DND-41 (cell line): ENCODE measurements at regions not wholly inside any gene's neighbourhood (a gene's known extent, or its start where the extent isn't known, plus 50 kb on each side); places are given as distances from the start of the nearest gene placed in this dataset.

Source experiments
- EZH2 ChIP-seq: IDR thresholded peaks from 3 replicates; pipeline ENCODE4 v1.6.1; 2012; ENCODE audit warnings: borderline replicate concordance, low read depth, mild to moderate bottlenecking, moderate library complexity, low read length, inconsistent platforms; ENCODE audit not compliant: severe bottlenecking
- TF ChIP-seq, protein P1 (sequence below): IDR thresholded peaks from 2 replicates; pipeline ENCODE4 v1.5.1; 2012; ENCODE audit warnings: borderline replicate concordance, low read length, moderate library complexity, mild to moderate bottlenecking; ENCODE audit not compliant: poor library complexity, severe bottlenecking; ENCODE audit errors: extremely low read depth

DNA sequence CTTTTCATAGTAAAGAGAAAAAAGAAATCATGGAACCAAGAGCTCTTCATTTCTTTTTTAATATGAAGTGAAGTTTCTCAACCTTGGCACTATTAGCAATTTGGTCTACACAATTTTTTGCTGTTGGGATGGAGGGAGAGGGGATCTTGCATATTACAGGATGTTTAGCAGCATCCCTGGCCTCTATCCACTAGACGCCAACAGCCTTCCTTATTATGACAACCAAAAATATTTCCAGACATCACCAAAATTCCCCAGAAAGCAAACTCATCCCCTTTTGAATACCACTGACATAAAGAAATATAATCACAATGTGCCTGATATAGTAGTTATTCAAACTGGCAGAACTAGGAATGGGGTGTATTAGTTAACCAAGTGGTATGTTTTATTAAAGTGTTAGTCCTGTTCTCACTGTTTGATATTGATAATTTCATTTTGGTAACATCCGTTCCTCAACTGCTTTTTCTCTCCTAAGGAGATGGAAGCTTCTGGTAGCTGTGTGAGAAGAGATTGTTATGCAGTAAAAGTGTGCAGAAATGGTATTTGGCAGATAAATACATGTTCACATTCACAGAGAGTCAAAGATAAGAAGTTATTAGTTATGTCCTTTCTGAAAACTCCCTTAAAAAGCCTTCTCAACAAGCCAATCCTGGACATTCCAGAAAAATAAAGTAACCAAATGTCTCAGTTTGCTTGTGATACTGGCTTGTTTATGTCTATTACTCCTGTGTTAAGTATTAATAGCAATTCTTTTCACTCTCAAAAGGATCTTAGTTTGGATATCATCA is 699.9 kb downstream of the C12orf50 start:
- TF ChIP-seq, protein P1, sequence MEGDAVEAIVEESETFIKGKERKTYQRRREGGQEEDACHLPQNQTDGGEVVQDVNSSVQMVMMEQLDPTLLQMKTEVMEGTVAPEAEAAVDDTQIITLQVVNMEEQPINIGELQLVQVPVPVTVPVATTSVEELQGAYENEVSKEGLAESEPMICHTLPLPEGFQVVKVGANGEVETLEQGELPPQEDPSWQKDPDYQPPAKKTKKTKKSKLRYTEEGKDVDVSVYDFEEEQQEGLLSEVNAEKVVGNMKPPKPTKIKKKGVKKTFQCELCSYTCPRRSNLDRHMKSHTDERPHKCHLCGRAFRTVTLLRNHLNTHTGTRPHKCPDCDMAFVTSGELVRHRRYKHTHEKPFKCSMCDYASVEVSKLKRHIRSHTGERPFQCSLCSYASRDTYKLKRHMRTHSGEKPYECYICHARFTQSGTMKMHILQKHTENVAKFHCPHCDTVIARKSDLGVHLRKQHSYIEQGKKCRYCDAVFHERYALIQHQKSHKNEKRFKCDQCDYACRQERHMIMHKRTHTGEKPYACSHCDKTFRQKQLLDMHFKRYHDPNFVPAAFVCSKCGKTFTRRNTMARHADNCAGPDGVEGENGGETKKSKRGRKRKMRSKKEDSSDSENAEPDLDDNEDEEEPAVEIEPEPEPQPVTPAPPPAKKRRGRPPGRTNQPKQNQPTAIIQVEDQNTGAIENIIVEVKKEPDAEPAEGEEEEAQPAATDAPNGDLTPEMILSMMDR: no peak
- no peak for TF ChIP-seq EZH2
